Tibial artery (tissue), 4 donors: ENCODE measurements at regions not wholly inside any gene's neighbourhood (a gene's known extent, or its start where the extent isn't known, plus 50 kb on each side); places are given as distances from the start of the nearest gene placed in this dataset.

Source experiments
- DNase-seq, 2 donors: peaks; one replicate each; pipeline ENCODE4 v3.0.0-alpha.2; 2019
- H3K27ac ChIP-seq, 2 donors: fragments of 200-600 bp; sonication (generic) in 1 of 2; 1 replicate in 1 of 2; 2 replicates in 1 of 2; pipeline ENCODE4 v1.5.1; 2018 to 2019; ENCODE audit warnings: mild to moderate bottlenecking in 1 of 2
- H3K27me3 ChIP-seq, 2 donors: fragments of 200-600 bp; sonication (generic) in 1 of 2; one replicate each; pipeline versions ENCODE4 v1.5.1 to v1.6.0; 2016 to 2019
- H3K36me3 ChIP-seq, 3 donors: fragments of 200-600 bp; sonication (generic) in 2 of 3; one replicate each; pipeline ENCODE4 v1.5.1; 2016 to 2019; ENCODE audit warnings: mild to moderate bottlenecking in 2 of 3
- H3K4me1 ChIP-seq, 4 donors: fragments of 200-600 bp; sonication (generic) in 2 of 4; 1 replicate in 3 of 4; 2 replicates in 1 of 4; pipeline ENCODE4 v1.5.1; 2016 to 2019
- H3K4me3 ChIP-seq, 2 donors: fragments of 200-600 bp; sonication (generic) in 1 of 2; 1 replicate in 1 of 2; 2 replicates in 1 of 2; pipeline ENCODE4 v1.5.1; 2018 to 2019; ENCODE audit warnings: mild to moderate bottlenecking in 2 of 2
- H3K9me3 ChIP-seq, 3 donors: fragments of 200-600 bp; sonication (generic) in 1 of 3; one replicate each; pipeline ENCODE4 v1.5.1; 2016 to 2019
- intact Hi-C: fragments of 100-400 bp; cut with DNase I; formaldehyde crosslinking; loops from one replicate; pipeline ENCODE4 v1.15.0; 2023; ENCODE audit warnings: low total_unique reads
- TF ChIP-seq, protein P1 (sequence below), 2 experiments: fragments of 200-600 bp in 1 of 2; fragments of 450-650 bp in 1 of 2; IDR thresholded peaks; one replicate each; pipeline ENCODE4 v1.5.1; 2017 to 2019; ENCODE audit warnings: antibody characterized with exemption in 2 of 2, mild to moderate bottlenecking in 1 of 2, moderate library complexity in 1 of 2

- Histone ChIP-seq H3K27me3 (no peaks in the 10 kb centered on the region), H3K36me3 (no peaks in the 10 kb centered on the region), H3K27ac (no peak overlapping the region), H3K9me3 (no peaks in the 10 kb centered on the region), H3K4me1 (no peaks in the 10 kb centered on the region), H3K4me3 (no peak overlapping the region)
- TF ChIP-seq, protein P1, sequence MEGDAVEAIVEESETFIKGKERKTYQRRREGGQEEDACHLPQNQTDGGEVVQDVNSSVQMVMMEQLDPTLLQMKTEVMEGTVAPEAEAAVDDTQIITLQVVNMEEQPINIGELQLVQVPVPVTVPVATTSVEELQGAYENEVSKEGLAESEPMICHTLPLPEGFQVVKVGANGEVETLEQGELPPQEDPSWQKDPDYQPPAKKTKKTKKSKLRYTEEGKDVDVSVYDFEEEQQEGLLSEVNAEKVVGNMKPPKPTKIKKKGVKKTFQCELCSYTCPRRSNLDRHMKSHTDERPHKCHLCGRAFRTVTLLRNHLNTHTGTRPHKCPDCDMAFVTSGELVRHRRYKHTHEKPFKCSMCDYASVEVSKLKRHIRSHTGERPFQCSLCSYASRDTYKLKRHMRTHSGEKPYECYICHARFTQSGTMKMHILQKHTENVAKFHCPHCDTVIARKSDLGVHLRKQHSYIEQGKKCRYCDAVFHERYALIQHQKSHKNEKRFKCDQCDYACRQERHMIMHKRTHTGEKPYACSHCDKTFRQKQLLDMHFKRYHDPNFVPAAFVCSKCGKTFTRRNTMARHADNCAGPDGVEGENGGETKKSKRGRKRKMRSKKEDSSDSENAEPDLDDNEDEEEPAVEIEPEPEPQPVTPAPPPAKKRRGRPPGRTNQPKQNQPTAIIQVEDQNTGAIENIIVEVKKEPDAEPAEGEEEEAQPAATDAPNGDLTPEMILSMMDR (IDR thresholded peaks at IDR 0.05) = no peak
- intact Hi-C loops = no loop called here
- no peak for DNase-seq
Measured at GRCh38 chr14:28671425-28671824, 95.2 kb upstream of the FOXG1 start.

DNA sequence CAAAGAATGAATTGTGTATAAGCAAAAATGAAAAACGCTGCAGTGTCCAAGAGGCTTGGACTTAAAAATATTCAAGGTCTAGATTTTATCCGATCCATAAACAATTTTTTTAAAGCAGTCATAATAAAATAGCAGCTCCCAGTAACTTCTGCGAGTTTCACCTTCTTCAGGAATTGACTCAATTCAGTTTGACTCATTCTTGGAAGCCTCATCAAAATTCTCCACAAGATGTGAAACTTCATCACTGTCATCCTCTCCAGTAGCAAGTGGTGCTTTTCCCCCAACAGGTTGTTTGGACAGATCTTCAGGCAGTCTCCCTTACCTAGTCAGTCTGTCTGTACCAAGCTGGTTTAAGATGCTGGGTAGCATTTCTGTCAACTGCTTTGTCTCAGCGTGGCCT is 93.5 kb upstream of the FOXG1 start:
- Histone ChIP-seq H3K27me3 (no peaks in the 10 kb centered on the region), H3K4me3 (no peak overlapping the region), H3K4me1 (no peaks in the 10 kb centered on the region), H3K36me3 (no peaks in the 10 kb centered on the region), H3K27ac (no peak overlapping the region), H3K9me3 (no peaks in the 10 kb centered on the region)
- intact Hi-C loops = no loop called here
- DNase-seq = no peak
- TF ChIP-seq, protein P1 (IDR thresholded peaks at IDR 0.05) = no peak

DNA sequence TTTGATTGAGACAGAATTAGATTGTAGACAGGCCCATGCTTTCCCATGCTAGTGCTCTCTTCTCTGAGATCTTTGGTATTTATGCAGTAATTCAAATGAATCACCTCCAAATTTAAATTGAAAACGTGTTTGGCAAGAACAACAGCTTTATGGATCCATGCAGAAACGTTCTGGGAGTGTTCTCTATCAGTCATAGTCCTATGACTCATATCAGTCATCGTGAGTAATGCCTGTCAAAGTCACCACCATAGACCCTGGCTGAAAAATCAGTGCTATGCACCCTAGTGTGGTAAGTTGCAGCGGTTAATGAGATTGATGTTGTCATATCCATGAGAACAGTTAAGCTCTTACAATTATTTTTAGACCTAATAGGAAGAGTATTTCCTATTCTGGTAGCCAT is 90.1 kb upstream of the FOXG1 start:
- intact Hi-C loops = no loop called here
- Histone ChIP-seq H3K9me3 (no peaks in the 10 kb centered on the region), H3K4me1 (no peaks in the 10 kb centered on the region), H3K27ac (no peak overlapping the region), H3K36me3 (no peaks in the 10 kb centered on the region), H3K27me3 (no peaks in the 10 kb centered on the region), H3K4me3 (no peak overlapping the region)
- TF ChIP-seq, protein P1 (IDR thresholded peaks at IDR 0.05) = no peak
- no peak for DNase-seq

DNA sequence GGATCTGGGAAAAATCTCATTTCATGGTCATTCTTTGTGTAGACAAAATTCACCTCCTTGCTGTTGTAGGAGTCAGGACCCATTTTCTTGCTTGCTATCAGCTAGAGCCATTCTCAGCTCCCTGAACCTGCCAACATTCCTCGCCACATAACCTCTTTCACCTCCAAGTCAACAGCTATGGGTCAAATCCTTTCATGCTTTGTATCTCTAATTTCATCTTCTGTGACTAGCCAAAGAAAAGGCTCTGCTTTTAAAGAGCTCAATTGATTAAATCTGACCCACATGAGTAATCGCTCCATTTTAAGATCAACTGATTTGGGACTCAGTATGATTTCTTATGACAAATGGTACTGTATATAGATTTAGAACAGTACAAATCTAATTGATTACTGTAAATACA is 89.2 kb upstream of the FOXG1 start:
- Histone ChIP-seq H3K4me3 (no peak overlapping the region), H3K4me1 (no peaks in the 10 kb centered on the region), H3K36me3 (no peaks in the 10 kb centered on the region), H3K27me3 (no peaks in the 10 kb centered on the region), H3K9me3 (no peaks in the 10 kb centered on the region), H3K27ac (no peak overlapping the region)
- intact Hi-C loops = no loop called here
- no peak for DNase-seq
- TF ChIP-seq, protein P1 (IDR thresholded peaks at IDR 0.05) = no peak

- Histone ChIP-seq H3K4me1 (no peaks in the 10 kb centered on the region), H3K27me3 (no peaks in the 10 kb centered on the region), H3K27ac (no peak overlapping the region), H3K36me3 (no peaks in the 10 kb centered on the region), H3K9me3 (no peaks in the 10 kb centered on the region), H3K4me3 (no peak overlapping the region)
- TF ChIP-seq, protein P1 (IDR thresholded peaks at IDR 0.05) = no peak
- no peak for DNase-seq
- intact Hi-C loops = no loop called here
Measured at GRCh38 chr14:28678887-28679286, 87.7 kb upstream of the FOXG1 start.

GRCh38 chr14:28681681-28682080 is 84.9 kb upstream of the FOXG1 start:
- no peak for DNase-seq

More at GRCh38 chr14:28681681-28682080, 84.9 kb upstream of the FOXG1 start:
- intact Hi-C loops = no loop called here
- Histone ChIP-seq H3K27ac (no peak overlapping the region), H3K9me3 (no peaks in the 10 kb centered on the region), H3K4me1 (no peaks in the 10 kb centered on the region), H3K27me3 (no peaks in the 10 kb centered on the region), H3K4me3 (no peak overlapping the region), H3K36me3 (no peaks in the 10 kb centered on the region)
- TF ChIP-seq, protein P1 (IDR thresholded peaks at IDR 0.05) = no peak
